Body of pancreas (tissue), 4 donors: ENCODE measurements at regions not wholly inside any gene's neighbourhood (a gene's known extent, or its start where the extent isn't known, plus 50 kb on each side); places are given as distances from the start of the nearest gene placed in this dataset.

ENCODE experiments used
- CTCF ChIP-seq, 7 experiments: fragments of 450-650 bp in 4 of 7; fragments of 200-600 bp in 3 of 7; sonication (generic) in 3 of 7; IDR thresholded peaks; one replicate each; pipeline ENCODE4 v1.5.1; 2016 to 2019; ENCODE audit warnings: antibody characterized with exemption in 7 of 7
- POLR2A ChIP-seq, 3 donors: fragments of 450-650 bp; IDR thresholded peaks; one replicate each; pipeline ENCODE4 v1.6.1; 2016; ENCODE audit warnings: antibody characterized with exemption in 3 of 3, mild to moderate bottlenecking in 2 of 3

GRCh38 chr4:58225460-58225859, 1115.3 kb upstream of the IGFBP7 start:
- TF ChIP-seq POLR2A (IDR thresholded peaks at IDR 0.05) (no peak), CTCF (IDR thresholded peaks at IDR 0.05) (no peak)
